H1 (cell line): ENCODE measurements at regions not wholly inside any gene's neighbourhood (a gene's known extent, or its start where the extent isn't known, plus 50 kb on each side); places are given as distances from the start of the nearest gene placed in this dataset.

ENCODE experiments used
- CBX8 ChIP-seq: fragments of 300-800, 300-1000 bp; sonication (generic); IDR thresholded peaks from 2 replicates; pipeline ENCODE4 v1.7.1; 2016; ENCODE audit warnings: low read depth, low read length, borderline replicate concordance
- CEBPB ChIP-seq: IDR thresholded peaks from 2 replicates; pipeline ENCODE4 v1.6.1; 2012; ENCODE audit warnings: low read depth, low read length
- CHD2 ChIP-seq: IDR thresholded peaks from 2 replicates; pipeline ENCODE4 v1.6.1; 2012; ENCODE audit warnings: low read length, improper control_type of control experiment
- CREB1 ChIP-seq: IDR thresholded peaks from 2 replicates; pipeline ENCODE4 v1.6.1; 2012; ENCODE audit warnings: inconsistent platforms
- EP300 ChIP-seq, 2 experiments: IDR thresholded peaks; 1 replicate in 1 of 2; 2 replicates in 1 of 2; pipeline ENCODE4 v1.6.1; 2011 to 2012; ENCODE audit warnings: low read depth in 2 of 2, low read length in 2 of 2, mild to moderate bottlenecking in 2 of 2, borderline replicate concordance in 1 of 2, inconsistent platforms in 1 of 2, moderate library complexity in 1 of 2
- EZH2 ChIP-seq: fragments of 200-600 bp; sonication (generic); IDR thresholded peaks from 2 replicates; pipeline ENCODE4 v1.7.1; 2012; ENCODE audit warnings: low read depth, mild to moderate bottlenecking, moderate library complexity, low read length, inconsistent platforms; ENCODE audit not compliant: severe bottlenecking
- FOSL1 ChIP-seq: IDR thresholded peaks from 2 replicates; pipeline ENCODE4 v1.6.1; 2011; ENCODE audit warnings: mild to moderate bottlenecking, low read depth, low read length, moderate library complexity; ENCODE audit not compliant: insufficient read depth
- HDAC6 ChIP-seq: IDR thresholded peaks from one replicate; pipeline ENCODE4 v1.7.1; 2012; ENCODE audit warnings: low read depth, mild to moderate bottlenecking, inconsistent platforms, low read length, moderate library complexity
- NRF1 ChIP-seq: IDR thresholded peaks from 2 replicates; pipeline ENCODE4 v1.6.1; 2011; ENCODE audit warnings: mild to moderate bottlenecking, low read depth, low read length, improper control_type of control experiment
- POLR2A ChIP-seq, 2 experiments: IDR thresholded peaks; 1 replicate in 1 of 2; 2 replicates in 1 of 2; pipeline ENCODE4 v1.6.1; 2011; ENCODE audit warnings: low read depth in 2 of 2, low read length in 2 of 2, mild to moderate bottlenecking in 2 of 2; ENCODE audit errors: control extremely low read depth in 1 of 2
- POLR2AphosphoS5 ChIP-seq: IDR thresholded peaks from 2 replicates; pipeline ENCODE4 v1.6.1; 2011; ENCODE audit warnings: low read depth, low read length
- RAD21 ChIP-seq, 2 experiments: IDR thresholded peaks in 1 of 2; conservative IDR thresholded peaks in 1 of 2; 2 replicates each; pipeline ENCODE4 v1.6.1; 2011; ENCODE audit warnings: low read depth in 2 of 2, low read length in 2 of 2, improper control_type of control experiment in 1 of 2, inconsistent platforms in 1 of 2, mild to moderate bottlenecking in 1 of 2, moderate library complexity in 1 of 2
- SP1 ChIP-seq: IDR thresholded peaks from 2 replicates; pipeline ENCODE4 v1.6.1; 2011; ENCODE audit warnings: low read depth, low read length
- TF ChIP-seq, protein P1 (sequence below), 3 experiments: IDR thresholded peaks; 1 replicate in 2 of 3; 2 replicates in 1 of 3; pipeline versions ENCODE4 v1.5.1 to v1.6.1; 2011; ENCODE audit warnings: low read length in 3 of 3, mild to moderate bottlenecking in 3 of 3, inconsistent platforms in 2 of 3, low read depth in 1 of 3, moderate library complexity in 1 of 3; ENCODE audit not compliant: insufficient read depth in 1 of 3; ENCODE audit errors: control extremely low read depth in 1 of 3

- TF ChIP-seq CHD2 (no peak), EP300 (IDR thresholded peaks at IDR 0.05; ENCODE audit: borderline replicate concordance in 1 of 2, low read depth in 2 of 2, low read length in 2 of 2) (no peak), POLR2A (IDR thresholded peaks at IDR 0.05; ENCODE audit: control extremely low read depth in 1 of 2, low read depth in 2 of 2, low read length in 2 of 2) (no peak), POLR2AphosphoS5 (no peak), CBX8 (no peak), NRF1 (no peak), HDAC6 (no peak), SP1 (no peak), FOSL1 (no peak), CREB1 (no peak), RAD21 (IDR thresholded peaks at IDR 0.05 in 1 of 2, conservative IDR thresholded peaks at IDR 0.05 in 1 of 2; ENCODE audit: low read depth in 2 of 2, low read length in 2 of 2) (no peak), CEBPB (no peak), EZH2 (no peak)
- TF ChIP-seq, protein P1, sequence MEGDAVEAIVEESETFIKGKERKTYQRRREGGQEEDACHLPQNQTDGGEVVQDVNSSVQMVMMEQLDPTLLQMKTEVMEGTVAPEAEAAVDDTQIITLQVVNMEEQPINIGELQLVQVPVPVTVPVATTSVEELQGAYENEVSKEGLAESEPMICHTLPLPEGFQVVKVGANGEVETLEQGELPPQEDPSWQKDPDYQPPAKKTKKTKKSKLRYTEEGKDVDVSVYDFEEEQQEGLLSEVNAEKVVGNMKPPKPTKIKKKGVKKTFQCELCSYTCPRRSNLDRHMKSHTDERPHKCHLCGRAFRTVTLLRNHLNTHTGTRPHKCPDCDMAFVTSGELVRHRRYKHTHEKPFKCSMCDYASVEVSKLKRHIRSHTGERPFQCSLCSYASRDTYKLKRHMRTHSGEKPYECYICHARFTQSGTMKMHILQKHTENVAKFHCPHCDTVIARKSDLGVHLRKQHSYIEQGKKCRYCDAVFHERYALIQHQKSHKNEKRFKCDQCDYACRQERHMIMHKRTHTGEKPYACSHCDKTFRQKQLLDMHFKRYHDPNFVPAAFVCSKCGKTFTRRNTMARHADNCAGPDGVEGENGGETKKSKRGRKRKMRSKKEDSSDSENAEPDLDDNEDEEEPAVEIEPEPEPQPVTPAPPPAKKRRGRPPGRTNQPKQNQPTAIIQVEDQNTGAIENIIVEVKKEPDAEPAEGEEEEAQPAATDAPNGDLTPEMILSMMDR (IDR thresholded peaks at IDR 0.05; ENCODE audit: control extremely low read depth in 1 of 3, insufficient read depth in 1 of 3, low read depth in 1 of 3, low read length in 3 of 3) = no peak
Observed at GRCh38 chr7:33792547-33793105, 112.7 kb upstream of the BMPER start.
